Mesenchymal stem cell (in vitro differentiated cells and primary cell): ENCODE measurements at regions not wholly inside any gene's neighbourhood (a gene's known extent, or its start where the extent isn't known, plus 50 kb on each side); places are given as distances from the start of the nearest gene placed in this dataset.

Experiments
- DNase-seq: peaks from one replicate; pipeline ENCODE4 v3.0.0-alpha.2; 2013
- H2AFZ ChIP-seq: one replicate; pipeline ENCODE4 v1.6.1; 2013; ENCODE audit warnings: low read depth, mild to moderate bottlenecking, control low read depth, inconsistent platforms, low read length, moderate library complexity
- H2AK5ac ChIP-seq: 2 replicates; pipeline ENCODE4 v1.6.1; 2013; ENCODE audit warnings: low read length, moderate library complexity, mild to moderate bottlenecking, inconsistent platforms; ENCODE audit not compliant: severe bottlenecking
- H2BK120ac ChIP-seq: one replicate; pipeline ENCODE4 v1.6.1; 2013; ENCODE audit warnings: low read depth, mild to moderate bottlenecking, inconsistent platforms, low read length, moderate library complexity
- H2BK12ac ChIP-seq, 2 experiments: one replicate each; pipeline ENCODE4 v1.6.1; 2013; ENCODE audit warnings: inconsistent platforms in 2 of 2, low read length in 2 of 2, mild to moderate bottlenecking in 2 of 2, moderate library complexity in 2 of 2, control low read depth in 1 of 2
- H2BK15ac ChIP-seq: one replicate; pipeline ENCODE4 v1.6.1; 2013; ENCODE audit warnings: mild to moderate bottlenecking, low read depth, inconsistent platforms; ENCODE audit not compliant: poor library complexity, severe bottlenecking
- H2BK5ac ChIP-seq: 2 replicates; pipeline ENCODE4 v1.6.1; 2013; ENCODE audit warnings: low read depth, mild to moderate bottlenecking, low read length, control low read depth, inconsistent platforms; ENCODE audit not compliant: poor library complexity, severe bottlenecking
- H3K14ac ChIP-seq, 2 experiments: one replicate each; pipeline ENCODE4 v1.6.1; 2013; ENCODE audit warnings: inconsistent platforms in 2 of 2, low read length in 2 of 2, control low read depth in 1 of 2, mild to moderate bottlenecking in 1 of 2, moderate library complexity in 1 of 2
- H3K18ac ChIP-seq, 2 experiments: one replicate each; pipeline ENCODE4 v1.6.1; 2013; ENCODE audit warnings: inconsistent platforms in 2 of 2, low read length in 2 of 2, control low read depth in 1 of 2, low read depth in 1 of 2, mild to moderate bottlenecking in 1 of 2
- H3K23ac ChIP-seq, 2 experiments: one replicate each; pipeline ENCODE4 v1.6.1; 2013; ENCODE audit warnings: inconsistent platforms in 2 of 2, low read length in 2 of 2, mild to moderate bottlenecking in 2 of 2, moderate library complexity in 2 of 2, control low read depth in 1 of 2
- H3K27ac ChIP-seq: 2 replicates; pipeline ENCODE4 v1.5.1; 2013; ENCODE audit warnings: mild to moderate bottlenecking, moderate library complexity, low read length, control low read depth, inconsistent platforms; ENCODE audit not compliant: poor library complexity, severe bottlenecking
- H3K27me3 ChIP-seq, 2 experiments: 2 replicates each; pipeline versions ENCODE4 v1.6.1 to v1.7.0; 2013; ENCODE audit warnings: low read length in 2 of 2, mild to moderate bottlenecking in 2 of 2, moderate library complexity in 2 of 2, control low read depth in 1 of 2, inconsistent platforms in 1 of 2; ENCODE audit not compliant: control insufficient read depth in 1 of 2, insufficient read depth in 1 of 2
- H3K36me3 ChIP-seq, 2 experiments: 2 replicates each; pipeline versions ENCODE4 v1.6.1 to v1.7.0; 2013; ENCODE audit warnings: low read length in 2 of 2, control low read depth in 1 of 2, inconsistent platforms in 1 of 2, low read depth in 1 of 2, mild to moderate bottlenecking in 1 of 2; ENCODE audit not compliant: insufficient read depth in 2 of 2, control insufficient read depth in 1 of 2
- H3K4ac ChIP-seq, 2 experiments: one replicate each; pipeline ENCODE4 v1.6.1; 2013; ENCODE audit warnings: inconsistent platforms in 2 of 2, low read length in 2 of 2, mild to moderate bottlenecking in 2 of 2, moderate library complexity in 2 of 2, control low read depth in 1 of 2, low read depth in 1 of 2
- H3K4me1 ChIP-seq: 2 replicates; pipeline ENCODE4 v1.6.1; 2013; ENCODE audit warnings: low read depth, low read length, control low read depth; ENCODE audit not compliant: control insufficient read depth, insufficient read depth
- H3K4me2 ChIP-seq: 2 replicates; pipeline ENCODE4 v1.6.1; 2013; ENCODE audit warnings: low read length, mild to moderate bottlenecking, inconsistent platforms; ENCODE audit not compliant: poor library complexity, severe bottlenecking
- H3K4me3 ChIP-seq, 2 experiments: 2 replicates each; pipeline versions ENCODE4 v1.5.1 to v1.7.0; 2013; ENCODE audit warnings: low read length in 2 of 2, mild to moderate bottlenecking in 2 of 2, control low read depth in 1 of 2, low read depth in 1 of 2; ENCODE audit not compliant: insufficient read depth in 1 of 2
- H3K79me1 ChIP-seq: replicated peaks from 2 replicates; pipeline ENCODE4 v1.6.1; 2013; ENCODE audit warnings: mild to moderate bottlenecking, control low read depth, low read length, inconsistent platforms; ENCODE audit not compliant: poor library complexity, severe bottlenecking
- H3K9ac ChIP-seq: 2 replicates; pipeline ENCODE4 v1.7.0; 2013; ENCODE audit warnings: mild to moderate bottlenecking, low read length, moderate library complexity
- H3K9me3 ChIP-seq: 2 replicates; pipeline ENCODE4 v1.7.0; 2013; ENCODE audit warnings: mild to moderate bottlenecking, low read length; ENCODE audit not compliant: control insufficient read depth
- H4K8ac ChIP-seq: one replicate; pipeline ENCODE4 v1.6.1; 2013; ENCODE audit warnings: inconsistent platforms, mild to moderate bottlenecking, low read length, moderate library complexity
- H4K91ac ChIP-seq: one replicate; pipeline ENCODE4 v1.6.1; 2013; ENCODE audit warnings: mild to moderate bottlenecking, low read length, inconsistent platforms
- WGBS: methylation state at CpG from one replicate; pipeline ENCODE4 v1.1.7; 2013; ENCODE audit warnings: mixed read lengths; 5-methylcytosine and 5-hydroxymethylcytosine counted together

DNA sequence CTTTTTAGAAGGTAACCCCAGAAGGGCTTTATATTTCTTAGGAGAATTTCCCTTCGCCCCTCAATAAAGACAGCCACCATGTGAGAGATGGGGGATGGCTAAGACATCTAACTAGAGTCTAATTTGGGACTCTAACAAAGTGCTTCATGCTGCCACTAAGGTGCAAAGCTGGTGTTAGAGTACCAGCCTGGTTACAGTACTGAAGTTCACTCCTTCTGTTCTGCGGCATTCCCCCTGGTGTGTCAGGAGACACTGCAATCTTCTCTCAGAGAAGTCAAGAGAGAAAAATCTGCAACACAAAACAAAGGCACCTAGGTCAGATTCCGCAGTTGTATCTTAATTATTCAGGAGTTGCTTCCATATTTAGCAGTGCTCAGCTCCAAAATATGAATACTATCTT, 603.0 kb upstream of the CADM1 start:
- Histone ChIP-seq H4K8ac (no peak overlapping the region), H3K27me3 (peaks cover 2 to 15% of the 10 kb centered on the region in 2 experiments), H3K4me3 (no peak overlapping the region), H2BK12ac (no peak overlapping the region), H3K79me1 (no peaks in the 10 kb centered on the region), H2AFZ (no peak overlapping the region), H2AK5ac (no peak overlapping the region), H3K14ac (no peak overlapping the region), H3K4ac (no peak overlapping the region), H3K9me3 (no peaks in the 10 kb centered on the region), H3K27ac (no peak overlapping the region), H2BK15ac (no peak overlapping the region), H4K91ac (no peak overlapping the region), H2BK120ac (no peak overlapping the region), H2BK5ac (no peak overlapping the region), H3K23ac (no peak overlapping the region), H3K4me2 (no peak overlapping the region), H3K4me1 (peaks cover 4% of the 10 kb centered on the region), H3K18ac (no peak overlapping the region), H3K9ac (no peak overlapping the region), H3K36me3 (no peaks in the 10 kb centered on the region)
- WGBS = 83% methylated on average over 3 of the region's 3 CpGs
- DNase-seq = no peak

DNA sequence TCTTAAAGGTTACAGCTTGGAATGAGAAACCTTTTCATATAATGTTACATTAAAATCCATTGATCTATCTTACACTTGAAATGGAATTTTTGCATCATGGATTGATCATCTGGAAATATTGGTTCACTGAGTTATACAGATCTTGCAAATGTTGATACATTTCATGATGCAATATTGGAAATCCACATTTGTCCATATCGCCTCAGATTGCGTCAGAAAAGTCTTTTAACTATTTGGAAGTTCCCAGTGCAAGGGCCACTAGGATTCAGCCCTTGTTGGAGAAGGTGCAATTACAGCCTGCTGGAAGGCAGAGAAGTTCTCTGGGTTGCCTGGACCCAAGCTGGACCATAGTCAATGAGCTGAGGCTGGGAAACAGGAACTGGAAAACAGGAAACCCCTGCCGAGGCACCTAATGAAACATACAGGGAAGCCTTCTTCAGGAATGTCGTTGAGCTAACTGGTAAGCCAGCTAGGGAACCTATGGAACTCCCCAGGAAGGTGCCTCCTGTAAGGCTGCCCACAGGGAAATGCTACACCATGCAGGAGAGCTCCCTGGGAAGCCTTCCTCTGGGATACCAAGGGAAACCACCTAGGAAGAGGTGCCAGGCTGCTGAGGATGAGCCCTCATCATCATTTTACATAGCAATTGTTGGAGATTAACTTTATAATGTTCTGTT, 600.4 kb upstream of the CADM1 start:
- Histone ChIP-seq H3K27me3 (peaks cover 2 to 18% of the 10 kb centered on the region in 2 experiments), H2AFZ (no peak overlapping the region), H2AK5ac (no peak overlapping the region), H3K36me3 (no peaks in the 10 kb centered on the region), H3K4me3 (no peak overlapping the region), H3K79me1 (no peaks in the 10 kb centered on the region), H2BK120ac (no peak overlapping the region), H3K4me2 (no peak overlapping the region), H4K91ac (no peak overlapping the region), H3K18ac (no peak overlapping the region), H3K4me1 (peaks cover 4% of the 10 kb centered on the region), H2BK12ac (no peak overlapping the region), H3K14ac (no peak overlapping the region), H3K9ac (no peak overlapping the region), H4K8ac (no peak overlapping the region), H3K27ac (no peak overlapping the region), H3K4ac (no peak overlapping the region), H2BK15ac (no peak overlapping the region), H2BK5ac (no peak overlapping the region), H3K9me3 (no peaks in the 10 kb centered on the region), H3K23ac (no peak overlapping the region)
- no peak for DNase-seq
- 73% methylated on average over 4 of the region's 4 CpGs for WGBS

DNA sequence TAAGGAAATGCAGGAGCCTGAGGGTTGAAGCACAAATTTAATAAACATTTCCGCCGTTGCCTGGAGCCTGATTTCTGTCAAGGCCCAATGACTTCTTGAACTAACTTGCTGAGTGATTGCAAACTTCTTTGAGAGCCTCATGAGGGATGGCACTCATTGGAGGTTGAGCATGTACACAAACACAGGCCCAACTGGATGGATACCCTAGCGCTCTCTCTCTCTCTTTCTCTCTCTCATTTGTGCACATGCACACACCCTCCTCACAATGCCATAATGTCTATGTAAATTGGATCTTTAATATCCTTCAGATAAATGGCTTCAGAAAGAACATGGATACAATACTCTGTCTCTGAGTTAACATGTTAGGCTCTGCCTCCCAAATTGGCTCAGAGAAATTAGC, 597.7 kb upstream of the CADM1 start:
- H3K27ac ChIP-seq = no peak overlapping the region
- H2BK5ac ChIP-seq = no peak overlapping the region
- no peak overlapping the region for H3K4me3 ChIP-seq
- H3K27me3 ChIP-seq = peaks cover 0 to 35% of the 10 kb centered on the region in 2 experiments
- H2BK12ac ChIP-seq = no peak overlapping the region
- H2BK15ac ChIP-seq = no peak overlapping the region
- no peaks in the 10 kb centered on the region for H3K36me3 ChIP-seq
- H2AK5ac ChIP-seq = no peak overlapping the region
- no peak overlapping the region for H3K4ac ChIP-seq
- WGBS = 76% methylated on average over 2 of the region's 3 CpGs
- no peak overlapping the region for H3K23ac ChIP-seq
- H4K8ac ChIP-seq = no peak overlapping the region
- no peak overlapping the region for H4K91ac ChIP-seq
- no peak overlapping the region for H3K18ac ChIP-seq
- no peak for DNase-seq
- H3K14ac ChIP-seq = no peak overlapping the region
- H3K9me3 ChIP-seq = no peaks in the 10 kb centered on the region
- no peaks in the 10 kb centered on the region for H3K4me1 ChIP-seq
- no peak overlapping the region for H2AFZ ChIP-seq
- no peak overlapping the region for H3K4me2 ChIP-seq
- no peak overlapping the region for H3K9ac ChIP-seq
- H2BK120ac ChIP-seq = no peak overlapping the region
- no peaks in the 10 kb centered on the region for H3K79me1 ChIP-seq

DNA sequence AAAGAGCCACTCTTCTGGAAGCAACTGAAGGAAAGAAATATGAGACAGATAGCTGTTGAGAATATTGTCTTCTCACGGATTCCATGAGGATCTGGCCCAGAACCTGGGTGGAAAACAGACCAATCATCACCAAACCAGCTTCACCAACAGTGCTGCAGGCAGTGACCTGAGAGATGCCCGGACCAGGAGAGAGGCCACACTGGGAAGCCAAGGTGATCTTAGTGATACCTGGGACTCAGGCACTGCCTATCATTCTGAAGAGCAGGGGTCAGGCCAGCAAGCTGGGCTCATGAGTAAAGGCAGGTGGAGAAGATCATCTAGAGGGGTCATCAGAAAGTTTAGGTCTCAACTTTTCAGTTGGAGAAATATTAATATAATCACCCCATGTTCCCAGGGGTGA, 595.8 kb upstream of the CADM1 start:
- Histone ChIP-seq H3K27ac (no peak overlapping the region), H2BK12ac (no peak overlapping the region), H4K91ac (no peak overlapping the region), H3K4me1 (no peaks in the 10 kb centered on the region), H3K9ac (no peak overlapping the region), H2BK120ac (no peak overlapping the region), H3K4ac (no peak overlapping the region), H2BK15ac (no peak overlapping the region), H3K9me3 (no peaks in the 10 kb centered on the region), H3K18ac (no peak overlapping the region), H3K27me3 (peaks cover 0 to 53% of the 10 kb centered on the region in 2 experiments), H4K8ac (no peak overlapping the region), H3K36me3 (no peaks in the 10 kb centered on the region), H3K4me2 (no peak overlapping the region), H3K14ac (no peak overlapping the region), H3K79me1 (no peaks in the 10 kb centered on the region), H2AFZ (no peak overlapping the region), H3K23ac (no peak overlapping the region), H3K4me3 (no peak overlapping the region), H2BK5ac (no peak overlapping the region), H2AK5ac (no peak overlapping the region)
- 58% methylated on average over 2 of the region's 2 CpGs for WGBS
- DNase-seq = no peak
